ENCODE measurements at regions not wholly inside any gene's neighbourhood (a gene's known extent, or its start where the extent isn't known, plus 50 kb on each side); places are given as distances from the start of the nearest gene placed in this dataset.

DNA sequence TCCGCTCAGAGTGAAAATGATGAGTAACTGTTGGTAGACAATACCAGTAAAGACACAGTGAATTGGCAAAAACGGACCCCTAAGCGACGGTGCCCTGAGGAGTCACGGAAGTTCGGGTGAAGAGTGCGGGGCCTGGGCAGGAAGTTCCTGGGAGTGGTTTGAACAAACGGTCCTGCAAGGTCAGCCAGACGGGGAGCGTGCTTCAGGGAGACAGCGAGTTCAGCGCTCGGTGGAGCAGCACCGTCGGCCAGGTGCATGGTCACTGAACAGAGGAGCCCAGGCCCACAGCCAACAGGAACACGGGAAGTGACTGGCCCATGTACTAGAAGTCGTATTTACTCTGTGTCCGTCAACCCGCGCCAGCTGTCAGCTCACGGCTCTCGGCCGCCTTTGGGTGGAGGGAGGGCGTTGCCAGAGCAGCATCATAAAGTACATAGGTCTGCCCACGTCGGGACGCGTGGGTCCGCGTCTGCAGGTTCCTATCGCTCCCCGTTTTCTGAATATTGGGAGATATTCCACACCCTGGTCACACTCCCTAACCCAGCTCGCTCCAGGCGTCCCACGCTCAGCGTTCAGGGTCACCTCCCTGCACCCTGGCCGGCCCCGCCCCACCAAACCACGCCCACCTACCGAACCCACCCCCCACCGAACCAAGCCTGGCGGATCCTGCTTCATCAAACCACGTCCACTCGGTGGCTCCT, 75.6 kb upstream of the UXS1 start:
- TF ChIP-seq, protein P1, sequence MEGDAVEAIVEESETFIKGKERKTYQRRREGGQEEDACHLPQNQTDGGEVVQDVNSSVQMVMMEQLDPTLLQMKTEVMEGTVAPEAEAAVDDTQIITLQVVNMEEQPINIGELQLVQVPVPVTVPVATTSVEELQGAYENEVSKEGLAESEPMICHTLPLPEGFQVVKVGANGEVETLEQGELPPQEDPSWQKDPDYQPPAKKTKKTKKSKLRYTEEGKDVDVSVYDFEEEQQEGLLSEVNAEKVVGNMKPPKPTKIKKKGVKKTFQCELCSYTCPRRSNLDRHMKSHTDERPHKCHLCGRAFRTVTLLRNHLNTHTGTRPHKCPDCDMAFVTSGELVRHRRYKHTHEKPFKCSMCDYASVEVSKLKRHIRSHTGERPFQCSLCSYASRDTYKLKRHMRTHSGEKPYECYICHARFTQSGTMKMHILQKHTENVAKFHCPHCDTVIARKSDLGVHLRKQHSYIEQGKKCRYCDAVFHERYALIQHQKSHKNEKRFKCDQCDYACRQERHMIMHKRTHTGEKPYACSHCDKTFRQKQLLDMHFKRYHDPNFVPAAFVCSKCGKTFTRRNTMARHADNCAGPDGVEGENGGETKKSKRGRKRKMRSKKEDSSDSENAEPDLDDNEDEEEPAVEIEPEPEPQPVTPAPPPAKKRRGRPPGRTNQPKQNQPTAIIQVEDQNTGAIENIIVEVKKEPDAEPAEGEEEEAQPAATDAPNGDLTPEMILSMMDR (IDR thresholded peaks at IDR 0.05; ENCODE audit: low read depth, low read length): no peak
- TF ChIP-seq EZH2phosphoT487 (IDR thresholded peaks at IDR 0.05; ENCODE audit: low read depth): no peak
